ENCODE measurements at regions not wholly inside any gene's neighbourhood (a gene's known extent, or its start where the extent isn't known, plus 50 kb on each side); places are given as distances from the start of the nearest gene placed in this dataset.
"Not testable (repeated sequence)": the region's sequence is repeated elsewhere in the genome, so short reads cannot be mapped to it uniquely, and the experiment has no call there.

GRCh38 chr17:68759002-68759342 is 157.8 kb upstream of the FAM20A start:
- H3K27ac ChIP-seq: peak overlapping the region in 4 of 5 donors; percentile 66 to 94 (median 90)

GRCh38 chr17:68757866-68758757 is 156.9 kb upstream of the FAM20A start:
- not testable (repeated sequence) for H3K27ac ChIP-seq; H3K9me3 ChIP-seq (replicated peaks in 1 of 3); H3K36me3 ChIP-seq (replicated peaks in 1 of 2); DNase-seq; H3K4me3 ChIP-seq; H3K27me3 ChIP-seq; H3K4me1 ChIP-seq (replicated peaks in 1 of 2)
- WGBS, 4 donors: 86 to 98% (median 91%) methylated on average over 2 of the region's 2 CpGs
- intact Hi-C loops (cut with DNase I): loop anchor here in 1 of 2 donors (10.0 kb wide), 1 partner anchor 223 kb away; no protein-coding TSS in a partner anchor

More at GRCh38 chr17:68759002-68759342, 157.8 kb upstream of the FAM20A start:
- no peak for TF ChIP-seq POLR2A (IDR thresholded peaks at IDR 0.05)
- TF ChIP-seq CTCF (IDR thresholded peaks at IDR 0.05): no peak
- H3K36me3 ChIP-seq (replicated peaks in 1 of 2): no peaks in the 10 kb centered on the region
- no peaks in the 10 kb centered on the region for H3K9me3 ChIP-seq (replicated peaks in 1 of 3)
- H3K4me1 ChIP-seq (replicated peaks in 1 of 2): peaks cover 0 to 8% of the 10 kb centered on the region in 2 donors
- DNase-seq: no peak
- H3K27me3 ChIP-seq: no peaks in the 10 kb centered on the region
- intact Hi-C loops (cut with DNase I): loop anchor here in 1 of 2 donors (10.0 kb wide), 1 partner anchor 224 kb away; no protein-coding TSS in a partner anchor
- WGBS, 4 donors: 34 to 58% (median 51%) methylated on average over 6 of the region's 6 CpGs
- peak overlapping the region in 1 of 4 donors; percentile 57 for H3K4me3 ChIP-seq

- Histone ChIP-seq H3K4me1 (replicated peaks in 1 of 2) (peaks cover 0 to 4% of the 10 kb centered on the region in 2 donors), H3K9me3 (replicated peaks in 1 of 3) (no peaks in the 10 kb centered on the region), H3K27me3 (no peaks in the 10 kb centered on the region), H3K36me3 (replicated peaks in 1 of 2) (no peaks in the 10 kb centered on the region), H3K27ac (no peak overlapping the region), H3K4me3 (no peak overlapping the region)
- WGBS, 4 donors: 89 to 96% (median 93%) methylated on average over 8 to 9 of the region's 9 CpGs
- intact Hi-C loops (cut with DNase I): loop anchor here in 1 of 2 donors (10.0 kb wide), 1 partner anchor 219 kb away; no protein-coding TSS in a partner anchor
- TF ChIP-seq CTCF (IDR thresholded peaks at IDR 0.05): no peak
- no peak for TF ChIP-seq POLR2A (IDR thresholded peaks at IDR 0.05)
- no peak for DNase-seq
These were observed 153.0 kb upstream of the FAM20A start for GRCh38 chr17:68753985-68754769.

GRCh38 chr17:68750208-68750562 is 149.0 kb upstream of the FAM20A start:
- no peak overlapping the region for H3K4me3 ChIP-seq
- WGBS, 4 donors: 78 to 86% (median 81%) methylated on average over 6 of the region's 6 CpGs
- H3K4me1 ChIP-seq (replicated peaks in 1 of 2): no peaks in the 10 kb centered on the region
- no peak for DNase-seq
- no peaks in the 10 kb centered on the region for H3K27me3 ChIP-seq
- H3K27ac ChIP-seq: no peak overlapping the region
- no peaks in the 10 kb centered on the region for H3K9me3 ChIP-seq (replicated peaks in 1 of 3)
- no peaks in the 10 kb centered on the region for H3K36me3 ChIP-seq (replicated peaks in 1 of 2)
- intact Hi-C loops (cut with DNase I): loop anchor here in 1 of 2 donors (10.0 kb wide), 1 partner anchor 215 kb away; no protein-coding TSS in a partner anchor
- TF ChIP-seq POLR2A (IDR thresholded peaks at IDR 0.05) (no peak), CTCF (IDR thresholded peaks at IDR 0.05) (no peak)

Measured in adrenal gland (tissue), 9 donors.